ENCODE measurements at regions not wholly inside any gene's neighbourhood (a gene's known extent, or its start where the extent isn't known, plus 50 kb on each side); places are given as distances from the start of the nearest gene placed in this dataset.

- DNase-seq, result no peak
Observed at GRCh38 chr6:54646069-54646950, 200.3 kb upstream of the FAM83B start.

GRCh38 chr6:54646951-54647664 lies 199.5 kb upstream of the FAM83B start:
- no peak for DNase-seq

- DNase-seq, result no peak
Observed at GRCh38 chr6:54654381-54654780, 192.2 kb upstream of the FAM83B start.

DNA sequence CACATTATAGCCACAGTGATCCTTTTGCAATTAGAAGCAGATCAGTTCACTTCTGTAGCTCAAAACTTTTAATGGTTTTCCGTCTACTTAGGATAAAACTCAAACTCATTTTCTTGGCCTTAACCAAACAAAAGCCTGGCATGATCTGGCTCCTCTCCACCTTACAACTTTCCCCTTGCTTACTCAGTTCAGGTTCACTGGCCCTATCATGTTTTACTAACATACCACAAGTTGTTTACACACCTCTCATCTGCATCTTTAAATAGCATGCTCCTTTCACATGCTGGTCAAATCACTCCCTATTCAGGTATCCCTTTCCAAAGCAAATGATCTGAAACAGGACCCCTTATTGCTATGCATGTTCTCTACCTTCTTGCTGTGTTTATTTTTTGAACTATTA lies 191.4 kb upstream of the FAM83B start:
- DNase-seq, result no peak

DNA sequence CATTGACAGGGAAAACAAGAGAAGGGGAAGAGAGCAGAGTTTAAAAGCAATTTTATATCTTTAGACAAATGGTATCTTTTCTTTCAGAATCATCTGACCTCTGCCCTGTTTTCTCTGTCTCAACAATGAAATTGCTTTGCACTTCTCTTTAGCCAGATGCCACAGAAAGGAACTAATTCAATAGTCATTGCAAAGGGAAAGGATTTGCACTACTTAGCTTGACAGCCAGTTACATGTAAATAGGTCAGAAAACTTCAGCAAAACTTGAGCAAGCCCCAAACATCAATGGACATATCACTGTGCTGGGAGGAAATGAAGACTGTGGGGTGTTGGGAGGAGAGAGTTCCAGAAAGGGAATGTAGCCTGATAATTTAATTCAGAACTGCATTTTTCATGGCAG lies 181.3 kb upstream of the FAM83B start:
- no peak for DNase-seq

DNA sequence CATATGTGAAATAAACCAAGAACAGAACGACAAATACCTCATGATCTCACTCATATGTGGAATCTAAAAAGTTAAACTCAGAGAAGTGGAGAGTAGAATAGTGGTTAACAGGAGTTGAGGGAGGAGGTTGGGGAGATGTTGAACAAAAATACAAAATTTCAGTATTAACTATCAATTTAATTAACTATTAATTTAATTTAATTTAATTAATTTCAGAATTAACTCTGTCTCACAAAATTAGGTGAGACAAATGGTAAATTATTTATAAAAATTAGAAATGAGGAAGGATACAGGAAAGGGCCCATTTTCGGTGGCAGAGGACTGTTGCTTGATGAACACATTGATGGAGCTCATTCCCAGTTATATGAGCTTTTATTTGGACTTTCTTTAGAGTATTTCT lies 166.0 kb upstream of the FAM83B start:
- no peak for DNase-seq

DNA sequence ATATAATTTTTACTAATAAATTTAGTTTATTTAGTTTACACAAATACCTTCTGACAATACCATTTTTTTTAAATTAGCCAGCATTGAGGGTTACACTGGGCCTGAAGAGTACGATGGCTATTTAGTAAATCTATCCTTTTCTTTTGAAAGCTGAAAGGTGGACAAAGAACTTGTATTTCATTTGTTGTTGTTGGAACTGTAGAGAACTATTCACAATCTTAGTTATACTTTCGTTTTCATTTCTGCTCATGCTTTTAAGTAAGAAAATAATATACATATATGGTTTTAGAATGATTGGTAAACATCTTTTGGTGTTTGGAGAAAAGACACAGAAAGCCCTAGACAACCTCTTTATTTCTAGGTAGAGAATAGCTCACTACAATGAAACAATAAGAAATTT lies 165.3 kb upstream of the FAM83B start:
- no peak for DNase-seq

DNA sequence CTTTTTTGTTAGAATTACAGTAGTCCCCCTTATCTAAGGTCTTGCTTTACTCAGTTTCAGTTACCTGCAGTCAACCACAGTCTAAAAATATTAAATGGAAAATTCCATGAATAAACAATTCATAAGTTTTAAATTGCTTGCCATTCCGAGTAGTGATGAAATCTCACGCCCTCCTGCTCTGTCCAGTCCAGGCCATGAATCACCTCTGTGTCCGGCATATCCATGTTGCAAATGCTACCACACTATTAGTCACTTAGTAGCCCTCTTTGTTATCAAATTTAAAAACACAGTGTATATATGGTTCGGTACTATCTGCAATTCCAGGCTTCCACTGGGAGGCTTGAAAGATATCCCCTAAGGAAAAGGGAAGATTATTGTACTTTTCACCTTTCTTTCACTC lies 164.6 kb upstream of the FAM83B start:
- DNase-seq, result no peak

DNA sequence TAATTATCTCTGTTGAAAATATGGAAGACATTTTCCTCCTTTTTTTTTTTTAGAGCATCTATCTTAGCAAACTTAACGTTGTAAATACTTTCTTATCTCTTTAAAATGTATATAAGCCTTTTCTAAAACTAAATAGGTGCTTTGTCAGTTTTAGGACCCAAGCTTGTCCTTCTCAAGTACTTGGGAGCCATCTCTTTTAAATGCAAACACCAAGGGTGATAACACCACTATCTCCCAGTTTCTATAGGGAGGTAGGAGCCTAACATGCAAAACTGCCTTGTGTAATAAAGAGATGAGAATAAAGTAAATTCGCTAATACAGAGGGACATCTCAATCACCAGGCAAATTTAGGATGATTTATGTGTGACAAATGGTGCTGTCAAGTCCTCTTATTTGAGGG lies 157.0 kb upstream of the FAM83B start:
- DNase-seq, result no peak

DNA sequence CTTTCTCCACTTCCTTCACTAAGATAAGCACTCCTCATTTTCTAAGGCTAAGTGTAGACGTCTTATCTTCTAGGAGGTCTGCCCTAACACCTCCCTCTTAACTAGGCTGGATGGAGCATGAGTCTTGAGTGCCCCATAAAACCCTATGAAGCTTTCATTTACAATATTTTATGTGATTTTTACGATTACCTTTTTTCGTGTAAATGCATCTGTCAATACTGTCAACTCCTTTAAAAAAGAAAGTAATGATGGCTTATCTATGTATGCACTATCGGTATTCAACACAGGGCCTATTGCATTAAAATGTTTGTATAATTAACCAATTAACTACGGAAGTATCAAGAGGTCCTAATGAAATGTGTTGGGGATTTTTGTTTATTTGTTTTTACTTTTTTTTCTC lies 156.0 kb upstream of the FAM83B start:
- no peak for DNase-seq

GRCh38 chr6:54694928-54695532 lies 151.5 kb upstream of the FAM83B start:
- no peak for DNase-seq

- no peak for DNase-seq
Observed at GRCh38 chr6:54695815-54696214, 150.8 kb upstream of the FAM83B start.

DNA sequence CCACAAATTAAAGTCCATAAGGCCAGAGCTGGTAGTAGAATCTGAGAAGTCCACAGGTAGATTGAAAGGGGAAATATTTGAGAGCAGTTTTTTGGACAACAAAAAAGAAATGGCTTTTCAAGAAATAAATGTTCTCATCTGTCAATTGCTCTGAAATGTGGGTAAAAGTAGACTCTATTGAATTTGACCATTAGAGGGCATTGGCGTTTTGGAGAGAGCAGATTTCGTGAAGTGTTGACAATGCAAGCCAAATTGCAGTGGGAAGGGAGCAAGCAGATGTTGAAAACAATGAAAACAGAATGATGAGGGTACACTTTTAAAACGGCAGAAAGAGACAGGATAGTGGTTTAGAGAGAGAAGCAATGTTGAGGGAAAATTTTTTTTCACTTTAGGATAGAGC lies 149.1 kb upstream of the FAM83B start:
- DNase-seq, result no peak

- no peak for DNase-seq
Observed at GRCh38 chr6:54698974-54699373, 147.6 kb upstream of the FAM83B start.

DNA sequence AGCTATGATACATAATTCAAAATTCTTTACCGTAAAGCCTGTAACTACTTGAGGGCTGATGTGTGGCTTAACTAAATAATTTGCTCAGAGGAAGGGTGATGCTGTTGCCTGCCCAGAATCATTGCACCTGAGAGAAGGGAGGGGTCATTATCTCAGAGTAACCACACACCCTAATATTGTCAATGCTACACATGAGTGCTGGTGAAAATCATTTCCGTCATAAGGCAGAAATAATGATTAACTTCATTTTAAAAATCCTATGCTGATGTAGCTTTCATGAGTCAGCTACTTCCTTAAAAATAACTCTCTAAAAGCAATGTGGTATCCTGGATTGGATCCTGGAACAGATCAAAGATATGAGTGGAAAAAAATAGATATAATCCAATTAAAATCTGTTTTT lies 146.4 kb upstream of the FAM83B start:
- no peak for DNase-seq

GRCh38 chr6:54702772-54703171 lies 143.8 kb upstream of the FAM83B start:
- DNase-seq, result no peak

DNA sequence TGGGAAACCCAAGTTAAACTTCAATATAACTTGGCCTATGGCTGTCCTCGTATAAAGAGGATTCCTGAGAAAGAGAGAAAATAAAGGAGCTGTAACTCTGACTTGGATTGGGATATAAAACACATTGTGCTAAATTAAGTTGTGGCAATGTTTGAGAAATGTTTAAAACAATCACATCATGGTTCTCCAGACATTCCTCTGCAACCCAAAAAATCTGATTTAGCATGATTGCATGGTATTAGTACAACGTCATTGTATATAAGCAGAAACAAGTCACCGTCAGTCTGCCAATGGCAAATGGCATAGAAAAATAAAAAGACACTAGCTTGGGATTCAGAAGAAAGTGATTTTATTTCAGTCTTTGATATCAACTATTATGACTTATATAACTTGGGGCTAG lies 140.2 kb upstream of the FAM83B start:
- no peak for DNase-seq

GRCh38 chr6:54706844-54707605 lies 139.5 kb upstream of the FAM83B start:
- no peak for DNase-seq

- no peak for DNase-seq
Observed at GRCh38 chr6:54710456-54710855, 136.1 kb upstream of the FAM83B start.

GRCh38 chr6:54716010-54716409 lies 130.6 kb upstream of the FAM83B start:
- DNase-seq, result no peak

DNA sequence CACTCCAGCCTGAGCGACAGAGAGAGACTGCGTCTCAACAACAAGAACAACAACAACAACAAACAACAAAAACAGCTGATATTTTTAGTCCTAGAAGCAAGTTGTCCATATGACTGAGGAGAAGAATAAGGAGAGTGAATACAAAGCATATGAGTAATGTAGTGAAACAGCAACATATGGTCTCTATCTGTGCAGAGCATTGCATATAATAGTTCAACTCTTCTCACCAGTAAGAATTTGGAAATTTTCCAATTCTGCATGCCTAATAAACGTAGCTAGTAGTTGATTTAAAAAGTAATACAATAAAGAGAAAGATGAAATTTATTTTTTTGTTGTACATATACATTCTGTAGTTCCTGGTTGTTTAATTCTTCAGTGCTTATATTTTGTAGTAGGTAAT lies 129.7 kb upstream of the FAM83B start:
- DNase-seq, result no peak

GRCh38 chr6:54717849-54718455 lies 128.6 kb upstream of the FAM83B start:
- peak in 3 of 6 experiments; percentile 1 to 4 (median 2) for DNase-seq

- DNase-seq, result no peak
Observed at GRCh38 chr6:54718541-54719023, 128.0 kb upstream of the FAM83B start.

Measured in stimulated activated naive CD4-positive, alpha-beta T cell (primary cell).